ENCODE measurements at regions not wholly inside any gene's neighbourhood (a gene's known extent, or its start where the extent isn't known, plus 50 kb on each side); places are given as distances from the start of the nearest gene placed in this dataset.
A peak's percentile ranks its signal among the peaks of the same experiment; 100 is the strongest.

DNA sequence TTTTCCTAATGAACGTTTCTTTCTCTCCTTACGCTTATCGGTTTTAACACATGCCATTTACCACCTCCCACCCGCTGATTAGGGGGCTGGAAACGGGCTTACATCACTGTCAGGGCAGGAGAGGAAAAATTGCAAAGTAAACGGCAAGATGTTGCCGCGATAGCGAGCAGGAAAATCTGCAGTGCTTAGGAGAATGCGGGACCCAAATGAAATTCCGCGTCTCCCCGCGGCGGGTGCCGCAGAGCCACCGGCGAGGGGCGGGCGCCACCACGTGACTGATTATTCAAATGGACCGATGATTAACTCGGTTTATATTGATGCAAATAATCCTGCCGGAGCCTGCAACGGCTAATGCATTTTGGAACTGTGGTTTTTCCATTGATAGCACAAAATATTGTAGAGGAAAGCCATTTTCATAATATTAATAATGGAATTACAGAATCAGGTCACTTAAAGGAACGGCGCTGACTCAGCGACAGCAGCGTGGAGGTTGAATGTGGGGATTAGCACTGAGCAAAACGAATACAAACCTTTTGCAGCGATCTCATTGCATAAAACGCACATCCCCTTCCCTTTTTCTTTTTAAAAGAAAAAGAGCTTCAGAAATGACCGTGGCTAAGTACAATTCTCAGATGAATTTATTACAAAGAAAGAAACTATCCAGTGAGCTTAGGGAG, 224.2 kb downstream of the STIM2 start:
- Histone ChIP-seq H3K4me1 (ENCODE audit: insufficient read depth, low read length) (no peaks in the 10 kb centered on the region), H4K20me1 (ENCODE audit: insufficient read depth, low read length) (no peaks in the 10 kb centered on the region), H3K27me3 (ENCODE audit: insufficient read depth, low read length) (peaks cover 5% of the 10 kb centered on the region), H3K27ac (ENCODE audit: low read depth, low read length) (no peak overlapping the region), H3K36me3 (ENCODE audit: insufficient read depth, low read length) (no peaks in the 10 kb centered on the region), H3K9me3 (ENCODE audit: low read depth, low read length) (no peaks in the 10 kb centered on the region), H2AFZ (ENCODE audit: low read length) (no peak overlapping the region), H3K4me3 (ENCODE audit: insufficient read depth, low read length) (no peak overlapping the region), H3K4me2 (ENCODE audit: insufficient read depth, low read length) (peak overlapping the region; percentile 38), H3K79me2 (ENCODE audit: insufficient read depth, low read length) (no peaks in the 10 kb centered on the region)
- DNase-seq (ENCODE audit: insufficient read length, low spot score, missing footprints) = no peak
- TF ChIP-seq CTCF (IDR thresholded peaks at IDR 0.05; ENCODE audit: extremely low read depth, low read depth, low read length) = no peak

DNA sequence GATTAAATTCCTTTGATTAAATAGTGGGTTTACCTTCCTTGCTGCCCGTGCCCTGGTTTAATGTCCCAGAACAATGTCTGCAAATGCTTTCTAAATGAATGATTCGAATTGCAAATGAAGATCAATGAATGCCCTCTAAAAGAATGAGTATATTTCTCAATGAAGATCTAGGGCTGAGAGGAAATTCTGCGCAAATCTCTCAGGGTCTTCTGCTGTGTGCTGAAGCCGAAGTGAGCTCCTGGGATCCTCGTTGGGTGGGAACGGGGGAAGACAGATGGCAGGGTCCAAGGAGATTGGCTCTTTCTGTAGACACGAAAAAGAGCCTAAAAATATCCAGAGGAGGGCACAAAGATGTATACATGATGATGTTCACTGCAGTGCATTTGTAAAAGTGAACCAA, 224.8 kb downstream of the STIM2 start:
- no peak for DNase-seq (ENCODE audit: insufficient read length, low spot score, missing footprints)
- Histone ChIP-seq H3K4me2 (ENCODE audit: insufficient read depth, low read length) (no peak overlapping the region), H3K79me2 (ENCODE audit: insufficient read depth, low read length) (no peaks in the 10 kb centered on the region), H3K36me3 (ENCODE audit: insufficient read depth, low read length) (no peaks in the 10 kb centered on the region), H3K27ac (ENCODE audit: low read depth, low read length) (no peak overlapping the region), H3K9me3 (ENCODE audit: low read depth, low read length) (no peaks in the 10 kb centered on the region), H3K4me3 (ENCODE audit: insufficient read depth, low read length) (no peak overlapping the region), H3K4me1 (ENCODE audit: insufficient read depth, low read length) (no peaks in the 10 kb centered on the region), H3K27me3 (ENCODE audit: insufficient read depth, low read length) (peaks cover 5% of the 10 kb centered on the region), H4K20me1 (ENCODE audit: insufficient read depth, low read length) (no peaks in the 10 kb centered on the region), H2AFZ (ENCODE audit: low read length) (no peak overlapping the region)
- no peak for TF ChIP-seq CTCF (IDR thresholded peaks at IDR 0.05; ENCODE audit: extremely low read depth, low read depth, low read length)

- Histone ChIP-seq H3K4me1 (ENCODE audit: insufficient read depth, low read length) (no peaks in the 10 kb centered on the region), H3K4me2 (ENCODE audit: insufficient read depth, low read length) (no peak overlapping the region), H4K20me1 (ENCODE audit: insufficient read depth, low read length) (no peaks in the 10 kb centered on the region), H3K79me2 (ENCODE audit: insufficient read depth, low read length) (no peaks in the 10 kb centered on the region), H3K36me3 (ENCODE audit: insufficient read depth, low read length) (no peaks in the 10 kb centered on the region), H3K9me3 (ENCODE audit: low read depth, low read length) (no peaks in the 10 kb centered on the region), H2AFZ (ENCODE audit: low read length) (no peak overlapping the region), H3K27me3 (ENCODE audit: insufficient read depth, low read length) (peaks cover 5% of the 10 kb centered on the region), H3K4me3 (ENCODE audit: insufficient read depth, low read length) (no peak overlapping the region), H3K27ac (ENCODE audit: low read depth, low read length) (no peak overlapping the region)
- no peak for TF ChIP-seq CTCF (IDR thresholded peaks at IDR 0.05; ENCODE audit: extremely low read depth, low read depth, low read length)
- DNase-seq (ENCODE audit: insufficient read length, low spot score, missing footprints) = no peak
Measured at GRCh38 chr4:27087306-27088045, 226.8 kb downstream of the STIM2 start.

DNA sequence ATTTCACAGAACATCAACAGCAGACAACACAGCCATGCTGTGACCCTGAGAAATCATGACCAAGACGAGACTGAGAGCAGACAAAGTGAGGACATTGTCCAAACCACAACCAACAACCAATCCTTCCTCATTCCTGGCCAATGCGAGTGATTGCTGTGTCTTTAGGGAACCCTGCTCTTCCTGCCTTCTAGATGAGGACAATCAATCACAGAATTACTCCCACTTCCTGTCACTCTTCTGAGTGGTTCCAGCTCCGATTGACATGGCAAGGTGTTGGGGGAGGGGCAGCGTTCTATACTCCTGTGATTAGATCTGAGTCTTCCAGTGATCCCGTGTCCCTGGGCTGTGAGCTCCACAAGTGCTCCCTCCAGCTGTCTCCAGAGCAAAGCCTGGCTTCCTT, 227.8 kb downstream of the STIM2 start:
- DNase-seq (ENCODE audit: insufficient read length, low spot score, missing footprints) = no peak
- H3K27ac ChIP-seq (ENCODE audit: low read depth, low read length) = no peak overlapping the region
- H3K9me3 ChIP-seq (ENCODE audit: low read depth, low read length) = no peaks in the 10 kb centered on the region
- no peak overlapping the region for H3K4me3 ChIP-seq (ENCODE audit: insufficient read depth, low read length)
- no peak for TF ChIP-seq CTCF (IDR thresholded peaks at IDR 0.05; ENCODE audit: extremely low read depth, low read depth, low read length)
- no peaks in the 10 kb centered on the region for H3K79me2 ChIP-seq (ENCODE audit: insufficient read depth, low read length)
- peaks cover 5% of the 10 kb centered on the region for H3K27me3 ChIP-seq (ENCODE audit: insufficient read depth, low read length)
- no peak overlapping the region for H2AFZ ChIP-seq (ENCODE audit: low read length)
- H4K20me1 ChIP-seq (ENCODE audit: insufficient read depth, low read length) = no peaks in the 10 kb centered on the region
- no peaks in the 10 kb centered on the region for H3K4me1 ChIP-seq (ENCODE audit: insufficient read depth, low read length)
- H3K4me2 ChIP-seq (ENCODE audit: insufficient read depth, low read length) = no peak overlapping the region
- H3K36me3 ChIP-seq (ENCODE audit: insufficient read depth, low read length) = no peaks in the 10 kb centered on the region
